ENCODE measurements at regions not wholly inside any gene's neighbourhood (a gene's known extent, or its start where the extent isn't known, plus 50 kb on each side); places are given as distances from the start of the nearest gene placed in this dataset.

DNA sequence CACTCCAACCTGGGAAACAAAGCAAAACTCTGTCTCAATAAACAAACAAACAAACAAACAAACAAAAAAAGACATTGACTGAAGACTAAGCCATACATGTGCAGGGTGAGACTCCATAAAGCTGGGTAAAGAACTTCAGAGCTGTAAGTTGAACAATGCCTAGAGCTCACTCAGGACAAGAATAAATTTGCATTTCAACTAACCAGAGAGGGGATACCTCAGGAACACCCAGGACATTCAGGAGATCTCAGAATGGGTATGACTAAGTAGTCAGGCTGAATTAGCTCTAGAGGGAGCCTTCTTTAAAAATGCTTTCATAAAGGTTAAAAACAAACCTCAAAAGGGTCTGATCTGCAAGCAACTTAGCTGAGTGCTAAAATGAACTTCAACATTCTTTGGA is 267.7 kb upstream of the DIO3 start:
- Histone ChIP-seq H3K9ac (ENCODE audit: insufficient read depth, low read depth, low read length) (no peak overlapping the region), H3K27ac (ENCODE audit: extremely low read length, insufficient read depth, low read length) (no peak overlapping the region), H3K4me1 (ENCODE audit: insufficient read depth, low read length) (peaks cover 43% of the 10 kb centered on the region), H4K20me1 (ENCODE audit: insufficient read depth, low read length) (no peaks in the 10 kb centered on the region), H3K79me2 (ENCODE audit: insufficient read depth, low read length) (no peaks in the 10 kb centered on the region), H3K9me3 (ENCODE audit: low read length) (peaks cover 39% of the 10 kb centered on the region), H2AFZ (ENCODE audit: low read length) (no peak overlapping the region), H3K4me2 (ENCODE audit: low read depth, low read length) (no peak overlapping the region), H3K27me3 (ENCODE audit: control insufficient read depth in 1 of 2, insufficient read depth in 2 of 2, low read length in 2 of 2) (no peaks in the 10 kb centered on the region), H3K4me3 (replicated peaks in 1 of 3; ENCODE audit: insufficient read depth in 1 of 3, low read depth in 2 of 3, low read length in 3 of 3) (no peak overlapping the region), H3K36me3 (replicated peaks in 1 of 2; ENCODE audit: control insufficient read depth in 1 of 2, insufficient read depth in 2 of 2, low read length in 2 of 2) (no peaks in the 10 kb centered on the region)
- BruUV-seq (replicated peaks): no TSS peak
- in situ Hi-C loops (cut with HindIII; ENCODE audit: extremely low pct_ligation_motif_present, low pct_unique_long_range_greater_than_20kb): no loop called here
- CTCF ChIA-PET (ENCODE audit: low intra/inter-chr PET ratio, low total read pairs): no interaction called here
- POLR2A ChIA-PET: no interaction called here
- intact Hi-C loops (cut with micrococcal nuclease; ENCODE audit: unreplicated experiment): no loop called here
- ATAC-seq (no peak), DNase-seq (ENCODE audit: low spot score) (no peak), FAIRE-seq (no peak)
- TF ChIP-seq SRSF1 (optimal IDR thresholded peaks at IDR 0.05; ENCODE audit: low read depth, low read length) (no peak), REXO4 (CRISPR knock-in tag; IDR thresholded peaks at IDR 0.05; ENCODE audit: borderline replicate concordance) (no peak), ZBTB42 (CRISPR knock-in tag; IDR thresholded peaks at IDR 0.05) (no peak), FOXM1 (CRISPR knock-in tag; IDR thresholded peaks at IDR 0.05) (no peak), THAP11 (CRISPR knock-in tag; IDR thresholded peaks at IDR 0.05) (no peak)
- TF ChIP-seq, protein P1, sequence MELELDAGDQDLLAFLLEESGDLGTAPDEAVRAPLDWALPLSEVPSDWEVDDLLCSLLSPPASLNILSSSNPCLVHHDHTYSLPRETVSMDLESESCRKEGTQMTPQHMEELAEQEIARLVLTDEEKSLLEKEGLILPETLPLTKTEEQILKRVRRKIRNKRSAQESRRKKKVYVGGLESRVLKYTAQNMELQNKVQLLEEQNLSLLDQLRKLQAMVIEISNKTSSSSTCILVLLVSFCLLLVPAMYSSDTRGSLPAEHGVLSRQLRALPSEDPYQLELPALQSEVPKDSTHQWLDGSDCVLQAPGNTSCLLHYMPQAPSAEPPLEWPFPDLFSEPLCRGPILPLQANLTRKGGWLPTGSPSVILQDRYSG (CRISPR knock-in tag; IDR thresholded peaks at IDR 0.05): no peak
- TF ChIP-seq, protein P2, sequence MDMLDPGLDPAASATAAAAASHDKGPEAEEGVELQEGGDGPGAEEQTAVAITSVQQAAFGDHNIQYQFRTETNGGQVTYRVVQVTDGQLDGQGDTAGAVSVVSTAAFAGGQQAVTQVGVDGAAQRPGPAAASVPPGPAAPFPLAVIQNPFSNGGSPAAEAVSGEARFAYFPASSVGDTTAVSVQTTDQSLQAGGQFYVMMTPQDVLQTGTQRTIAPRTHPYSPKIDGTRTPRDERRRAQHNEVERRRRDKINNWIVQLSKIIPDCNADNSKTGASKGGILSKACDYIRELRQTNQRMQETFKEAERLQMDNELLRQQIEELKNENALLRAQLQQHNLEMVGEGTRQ (IDR thresholded peaks at IDR 0.05; ENCODE audit: low read depth, low read length): no peak
- TF ChIP-seq, protein P2 (CRISPR knock-in tag; IDR thresholded peaks at IDR 0.05; ENCODE audit: borderline replicate concordance): no peak
- TF ChIP-seq, protein P3, sequence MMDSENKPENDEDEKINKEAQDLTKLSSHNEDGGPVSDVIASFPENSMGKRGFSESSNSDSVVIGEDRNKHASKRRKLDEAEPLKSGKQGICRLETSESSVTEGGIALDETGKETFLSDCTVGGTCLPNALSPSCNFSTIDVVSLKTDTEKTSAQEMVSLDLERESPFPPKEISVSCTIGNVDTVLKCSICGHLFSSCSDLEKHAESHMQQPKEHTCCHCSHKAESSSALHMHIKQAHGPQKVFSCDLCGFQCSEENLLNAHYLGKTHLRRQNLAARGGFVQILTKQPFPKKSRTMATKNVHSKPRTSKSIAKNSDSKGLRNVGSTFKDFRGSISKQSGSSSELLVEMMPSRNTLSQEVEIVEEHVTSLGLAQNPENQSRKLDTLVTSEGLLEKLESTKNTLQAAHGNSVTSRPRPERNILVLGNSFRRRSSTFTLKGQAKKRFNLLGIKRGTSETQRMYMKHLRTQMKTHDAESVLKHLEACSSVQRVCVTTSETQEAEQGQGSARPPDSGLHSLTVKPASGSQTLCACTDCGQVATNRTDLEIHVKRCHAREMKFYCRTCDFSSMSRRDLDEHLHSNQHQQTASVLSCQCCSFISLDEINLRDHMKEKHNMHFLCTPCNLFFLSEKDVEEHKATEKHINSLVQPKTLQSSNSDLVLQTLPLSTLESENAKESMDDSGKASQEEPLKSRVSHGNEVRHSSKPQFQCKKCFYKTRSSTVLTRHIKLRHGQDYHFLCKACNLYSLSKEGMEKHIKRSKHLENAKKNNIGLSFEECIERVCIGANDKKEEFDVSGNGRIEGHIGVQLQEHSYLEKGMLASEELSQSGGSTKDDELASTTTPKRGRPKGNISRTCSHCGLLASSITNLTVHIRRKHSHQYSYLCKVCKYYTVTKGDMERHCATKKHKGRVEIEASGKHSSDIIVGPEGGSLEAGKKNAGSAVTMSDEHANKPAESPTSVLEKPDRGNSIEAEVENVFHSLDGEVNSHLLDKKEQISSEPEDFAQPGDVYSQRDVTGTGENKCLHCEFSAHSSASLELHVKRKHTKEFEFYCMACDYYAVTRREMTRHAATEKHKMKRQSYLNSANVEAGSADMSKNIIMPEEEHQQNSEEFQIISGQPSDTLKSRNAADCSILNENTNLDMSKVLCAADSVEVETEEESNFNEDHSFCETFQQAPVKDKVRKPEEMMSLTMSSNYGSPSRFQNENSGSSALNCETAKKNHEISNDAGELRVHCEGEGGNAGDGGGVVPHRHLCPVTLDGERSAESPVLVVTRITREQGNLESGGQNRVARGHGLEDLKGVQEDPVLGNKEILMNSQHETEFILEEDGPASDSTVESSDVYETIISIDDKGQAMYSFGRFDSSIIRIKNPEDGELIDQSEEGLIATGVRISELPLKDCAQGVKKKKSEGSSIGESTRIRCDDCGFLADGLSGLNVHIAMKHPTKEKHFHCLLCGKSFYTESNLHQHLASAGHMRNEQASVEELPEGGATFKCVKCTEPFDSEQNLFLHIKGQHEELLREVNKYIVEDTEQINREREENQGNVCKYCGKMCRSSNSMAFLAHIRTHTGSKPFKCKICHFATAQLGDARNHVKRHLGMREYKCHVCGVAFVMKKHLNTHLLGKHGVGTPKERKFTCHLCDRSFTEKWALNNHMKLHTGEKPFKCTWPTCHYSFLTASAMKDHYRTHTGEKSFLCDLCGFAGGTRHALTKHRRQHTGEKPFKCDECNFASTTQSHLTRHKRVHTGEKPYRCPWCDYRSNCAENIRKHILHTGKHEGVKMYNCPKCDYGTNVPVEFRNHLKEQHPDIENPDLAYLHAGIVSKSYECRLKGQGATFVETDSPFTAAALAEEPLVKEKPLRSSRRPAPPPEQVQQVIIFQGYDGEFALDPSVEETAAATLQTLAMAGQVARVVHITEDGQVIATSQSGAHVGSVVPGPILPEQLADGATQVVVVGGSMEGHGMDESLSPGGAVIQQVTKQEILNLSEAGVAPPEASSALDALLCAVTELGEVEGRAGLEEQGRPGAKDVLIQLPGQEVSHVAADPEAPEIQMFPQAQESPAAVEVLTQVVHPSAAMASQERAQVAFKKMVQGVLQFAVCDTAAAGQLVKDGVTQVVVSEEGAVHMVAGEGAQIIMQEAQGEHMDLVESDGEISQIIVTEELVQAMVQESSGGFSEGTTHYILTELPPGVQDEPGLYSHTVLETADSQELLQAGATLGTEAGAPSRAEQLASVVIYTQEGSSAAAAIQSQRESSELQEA (CRISPR knock-in tag; IDR thresholded peaks at IDR 0.05; ENCODE audit: not compliant biosample characterization): no peak
